Fibroblast of pulmonary artery (primary cell): ENCODE measurements at regions not wholly inside any gene's neighbourhood (a gene's known extent, or its start where the extent isn't known, plus 50 kb on each side); places are given as distances from the start of the nearest gene placed in this dataset.

Experiments used
- DNase-seq: peaks from one replicate; pipeline ENCODE4 v3.0.0-alpha.2; 2010; ENCODE audit warnings: low read depth
- H3K4me3 ChIP-seq: replicated peaks from 2 replicates; pipeline ENCODE4 v1.5.1; 2011; ENCODE audit warnings: low read depth, mild to moderate bottlenecking, control low read depth, low read length, moderate library complexity
- TF ChIP-seq, protein P1 (sequence below): IDR thresholded peaks from 2 replicates; pipeline ENCODE4 v1.5.1; 2011; ENCODE audit warnings: mild to moderate bottlenecking, control low read depth, low read length, inconsistent platforms; ENCODE audit errors: missing control alignments

DNA sequence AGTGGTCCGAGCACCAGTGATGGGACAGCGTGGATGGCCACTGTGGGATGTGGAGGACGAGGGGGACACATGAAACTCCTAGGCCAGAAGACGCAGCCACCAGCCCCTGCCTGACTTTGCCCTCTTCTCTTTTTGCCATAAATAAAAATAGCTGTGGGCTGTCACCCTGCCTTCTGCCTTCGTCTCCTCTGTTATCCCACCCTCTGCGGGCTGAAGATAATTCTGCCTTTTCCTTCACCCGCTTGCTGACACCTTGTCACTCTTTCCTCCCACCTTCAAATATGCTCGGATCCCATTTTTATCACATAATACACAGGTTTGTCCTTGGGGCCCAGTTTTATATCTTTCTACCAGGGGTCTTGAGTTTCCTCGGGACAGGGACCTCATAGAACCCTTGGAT lies 87.6 kb upstream of the CIBAR2 start:
- H3K4me3 ChIP-seq, result no peak overlapping the region
- DNase-seq, result no peak
- TF ChIP-seq, protein P1, sequence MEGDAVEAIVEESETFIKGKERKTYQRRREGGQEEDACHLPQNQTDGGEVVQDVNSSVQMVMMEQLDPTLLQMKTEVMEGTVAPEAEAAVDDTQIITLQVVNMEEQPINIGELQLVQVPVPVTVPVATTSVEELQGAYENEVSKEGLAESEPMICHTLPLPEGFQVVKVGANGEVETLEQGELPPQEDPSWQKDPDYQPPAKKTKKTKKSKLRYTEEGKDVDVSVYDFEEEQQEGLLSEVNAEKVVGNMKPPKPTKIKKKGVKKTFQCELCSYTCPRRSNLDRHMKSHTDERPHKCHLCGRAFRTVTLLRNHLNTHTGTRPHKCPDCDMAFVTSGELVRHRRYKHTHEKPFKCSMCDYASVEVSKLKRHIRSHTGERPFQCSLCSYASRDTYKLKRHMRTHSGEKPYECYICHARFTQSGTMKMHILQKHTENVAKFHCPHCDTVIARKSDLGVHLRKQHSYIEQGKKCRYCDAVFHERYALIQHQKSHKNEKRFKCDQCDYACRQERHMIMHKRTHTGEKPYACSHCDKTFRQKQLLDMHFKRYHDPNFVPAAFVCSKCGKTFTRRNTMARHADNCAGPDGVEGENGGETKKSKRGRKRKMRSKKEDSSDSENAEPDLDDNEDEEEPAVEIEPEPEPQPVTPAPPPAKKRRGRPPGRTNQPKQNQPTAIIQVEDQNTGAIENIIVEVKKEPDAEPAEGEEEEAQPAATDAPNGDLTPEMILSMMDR, result no peak

GRCh38 chr16:85200471-85201278 lies 88.4 kb upstream of the CIBAR2 start:
- TF ChIP-seq, protein P1, result no peak
- DNase-seq, result no peak
- H3K4me3 ChIP-seq, result no peak overlapping the region

DNA sequence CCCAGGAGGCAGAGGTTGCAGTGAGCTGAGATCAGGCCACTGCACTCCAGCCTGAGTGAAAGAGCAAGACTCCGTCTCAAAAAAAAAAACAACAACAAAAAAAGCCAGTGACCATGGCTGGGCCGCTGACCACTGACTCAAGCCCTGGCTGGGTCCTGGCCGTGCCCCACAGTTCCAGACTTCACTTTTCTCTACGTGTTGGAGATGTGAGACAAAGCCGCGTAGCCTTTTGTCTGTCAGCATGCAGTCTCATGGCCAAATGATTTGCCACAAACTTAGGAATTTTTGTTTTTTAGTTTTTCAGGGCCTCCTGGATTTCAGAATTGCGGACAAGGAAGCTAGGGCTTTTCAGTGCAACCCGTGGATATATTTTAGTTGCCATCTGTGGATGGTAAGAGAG lies 89.3 kb upstream of the CIBAR2 start:
- TF ChIP-seq, protein P1, result no peak
- DNase-seq, result no peak
- no peak overlapping the region for H3K4me3 ChIP-seq

DNA sequence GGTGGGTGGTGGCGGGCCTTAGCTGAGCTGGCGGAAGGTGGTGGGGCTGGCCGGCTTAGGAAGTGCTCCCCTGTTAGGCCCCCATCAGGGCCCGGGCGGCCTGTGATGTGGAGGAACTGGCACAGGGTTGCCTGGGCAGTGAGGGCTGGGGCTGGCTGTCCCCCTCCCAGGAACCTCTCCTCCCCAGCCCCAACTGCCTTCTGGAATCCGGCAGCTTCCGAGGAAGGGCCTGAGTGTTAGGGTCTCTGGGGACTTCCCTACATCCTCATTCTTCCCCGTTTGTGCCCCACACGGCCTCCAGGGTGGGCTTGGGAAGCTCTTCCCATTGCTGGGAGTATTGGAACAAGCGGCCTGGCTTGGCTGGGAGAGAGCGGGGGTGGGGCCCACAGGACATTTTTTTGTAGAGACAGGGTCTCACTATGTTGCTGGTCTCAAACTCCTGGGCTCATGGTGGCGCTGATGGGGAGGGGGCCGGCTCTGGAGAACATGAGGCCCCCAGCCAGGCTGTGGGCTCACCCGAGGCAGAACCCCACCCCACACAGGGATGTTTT lies 89.9 kb upstream of the CIBAR2 start:
- TF ChIP-seq, protein P1, result no peak
- DNase-seq, result no peak
- no peak overlapping the region for H3K4me3 ChIP-seq

- TF ChIP-seq, protein P1, result no peak
- H3K4me3 ChIP-seq, result no peak overlapping the region
- peak; percentile 90 for DNase-seq
These were observed 90.6 kb upstream of the CIBAR2 start for GRCh38 chr16:85202631-85203461.

DNA sequence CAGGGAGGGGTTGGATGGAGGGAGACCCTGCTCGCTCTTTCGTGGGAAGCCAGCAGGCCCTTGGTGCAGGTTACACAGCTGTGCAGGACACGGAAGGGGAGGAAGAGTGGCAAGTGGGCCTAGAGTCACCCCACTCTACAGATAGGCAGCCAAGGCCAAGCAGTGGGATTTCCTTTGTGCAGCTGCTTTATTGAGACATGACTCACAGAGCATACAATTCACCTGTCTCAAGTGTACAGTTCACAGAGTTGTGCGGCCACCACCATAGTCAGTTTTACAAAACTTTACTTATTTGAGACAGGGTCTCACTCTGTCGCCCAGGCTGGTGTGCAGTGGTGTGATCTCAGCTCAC lies 91.2 kb upstream of the CIBAR2 start:
- H3K4me3 ChIP-seq, result no peak overlapping the region
- no peak for DNase-seq
- TF ChIP-seq, protein P1, result no peak
